Adrenal gland (tissue), 9 donors: ENCODE measurements at regions not wholly inside any gene's neighbourhood (a gene's known extent, or its start where the extent isn't known, plus 50 kb on each side); places are given as distances from the start of the nearest gene placed in this dataset.
"Not testable (repeated sequence)": the region's sequence is repeated elsewhere in the genome, so short reads cannot be mapped to it uniquely, and the experiment has no call there.

ENCODE experiments used
- DNase-seq, 7 donors: peaks; one replicate each; pipeline ENCODE4 v3.0.0-alpha.2; 2019 to 2020
- H3K27ac ChIP-seq, 5 donors: fragments of 200-600 bp; sonication (generic) in 4 of 5; 1 replicate in 3 of 5; 2 replicates in 2 of 5; pipeline versions ENCODE4 v1.5.1 to v1.8.0; 2016 to 2020; ENCODE audit warnings: mild to moderate bottlenecking in 1 of 5
- H3K27me3 ChIP-seq: fragments of 200-600 bp; 2 replicates; pipeline ENCODE4 v1.8.0; 2021
- H3K36me3 ChIP-seq, 2 donors: fragments of 200-600 bp; replicated peaks in 1 of 2; 1 replicate in 1 of 2; 2 replicates in 1 of 2; pipeline versions ENCODE4 v1.5.1 to v1.8.0; 2018 to 2022
- H3K4me1 ChIP-seq, 2 donors: fragments of 200-600 bp; replicated peaks in 1 of 2; 1 replicate in 1 of 2; 2 replicates in 1 of 2; pipeline versions ENCODE4 v1.5.1 to v1.8.0; 2018 to 2021
- H3K4me3 ChIP-seq, 4 donors: fragments of 200-600 bp; sonication (generic) in 3 of 4; one replicate each; pipeline ENCODE4 v1.5.1; 2016 to 2018
- H3K9me3 ChIP-seq, 3 donors: fragments of 200-600 bp; sonication (generic) in 1 of 3; replicated peaks in 1 of 3; 1 replicate in 2 of 3; 2 replicates in 1 of 3; pipeline versions ENCODE4 v1.5.1 to v1.8.0; 2016 to 2021
- CTCF ChIP-seq, 6 experiments: fragments of 450-650 bp in 4 of 6; fragments of 200-600 bp in 2 of 6; sonication (generic) in 1 of 6; IDR thresholded peaks; 1 replicate in 5 of 6; 2 replicates in 1 of 6; pipeline versions ENCODE4 v1.5.1 to v1.8.0; 2016 to 2021; ENCODE audit warnings: antibody characterized with exemption in 6 of 6, mild to moderate bottlenecking in 2 of 6, moderate library complexity in 1 of 6
- POLR2A ChIP-seq, 2 donors: fragments of 450-650 bp; IDR thresholded peaks; one replicate each; pipeline ENCODE4 v1.6.1; 2017; ENCODE audit warnings: antibody characterized with exemption in 2 of 2, mild to moderate bottlenecking in 2 of 2, moderate library complexity in 1 of 2
- WGBS, 4 donors: extraction: QIAGEN DNeasy Blood & Tissue Kit in 2 of 4; methylation state at CpG; one replicate each; pipeline versions ENCODE4 v1.1.5 to v1.1.7; 2013 to 2017; 5-methylcytosine and 5-hydroxymethylcytosine counted together
- intact Hi-C, 2 donors: fragments of 100-400 bp; cut with DNase I; formaldehyde crosslinking; loops; one replicate each; pipeline versions ENCODE4 v1.14.1 to v1.15.0; 2022 to 2023
- donor health status: healthy with polysubstance abuse.
- donor health status: Bipolar disorder and iron deficiency.
- donor health status: DM: yes; HTN: yes; CAD: no.
- donor health status: DM: no; HTN: no; CAD: no.
- donor health status: DM: no; HTN: no; CAD: no.

GRCh38 chr6:119428633-119429032, 79.1 kb upstream of the MAN1A1 start:
- Histone ChIP-seq H3K36me3 (no peaks in the 10 kb centered on the region), H3K4me3 (no peak overlapping the region), H3K27ac (no peak overlapping the region), H3K9me3 (no peaks in the 10 kb centered on the region), H3K27me3 (no peaks in the 10 kb centered on the region), H3K4me1 (no peaks in the 10 kb centered on the region)
- TF ChIP-seq POLR2A (IDR thresholded peaks at IDR 0.05): no peak
- no peak for TF ChIP-seq CTCF (IDR thresholded peaks at IDR 0.05)
- intact Hi-C loops: no loop called here
- no peak for DNase-seq

GRCh38 chr6:119426619-119427018, 77.1 kb upstream of the MAN1A1 start:
- H3K27ac ChIP-seq: no peak overlapping the region
- no peak for DNase-seq
- TF ChIP-seq POLR2A (IDR thresholded peaks at IDR 0.05): no peak
- no peak for TF ChIP-seq CTCF (IDR thresholded peaks at IDR 0.05)
- 94 to 98% (median 95%) methylated on average over 3 of the region's 3 CpGs for WGBS, 4 donors
- H3K36me3 ChIP-seq: no peaks in the 10 kb centered on the region
- H3K4me3 ChIP-seq: no peak overlapping the region
- H3K4me1 ChIP-seq: no peaks in the 10 kb centered on the region
- H3K27me3 ChIP-seq: no peaks in the 10 kb centered on the region
- H3K9me3 ChIP-seq: no peaks in the 10 kb centered on the region
- intact Hi-C loops: no loop called here

- Histone ChIP-seq H3K36me3 (no peaks in the 10 kb centered on the region), H3K27ac (no peak overlapping the region), H3K4me3 (no peak overlapping the region), H3K4me1 (no peaks in the 10 kb centered on the region), H3K9me3 (no peaks in the 10 kb centered on the region), H3K27me3 (no peaks in the 10 kb centered on the region)
- TF ChIP-seq POLR2A (IDR thresholded peaks at IDR 0.05) (no peak), CTCF (IDR thresholded peaks at IDR 0.05) (no peak)
- DNase-seq: no peak
- WGBS, 4 donors: 93 to 94% (median 93%) methylated on average over 5 of the region's 5 CpGs
- intact Hi-C loops: no loop called here
Measured at GRCh38 chr6:119423996-119424395, 74.4 kb upstream of the MAN1A1 start.

- H3K4me1 ChIP-seq, DNase-seq, H3K27ac ChIP-seq, H3K36me3 ChIP-seq, H3K27me3 ChIP-seq, intact Hi-C loops, H3K9me3 ChIP-seq, H3K4me3 ChIP-seq: not testable (repeated sequence)
- 75 to 82% (median 77%) methylated on average over 1 to 2 of the region's 2 CpGs for WGBS, 4 donors
Measured at GRCh38 chr6:119418084-119418483, 68.5 kb upstream of the MAN1A1 start.

DNA sequence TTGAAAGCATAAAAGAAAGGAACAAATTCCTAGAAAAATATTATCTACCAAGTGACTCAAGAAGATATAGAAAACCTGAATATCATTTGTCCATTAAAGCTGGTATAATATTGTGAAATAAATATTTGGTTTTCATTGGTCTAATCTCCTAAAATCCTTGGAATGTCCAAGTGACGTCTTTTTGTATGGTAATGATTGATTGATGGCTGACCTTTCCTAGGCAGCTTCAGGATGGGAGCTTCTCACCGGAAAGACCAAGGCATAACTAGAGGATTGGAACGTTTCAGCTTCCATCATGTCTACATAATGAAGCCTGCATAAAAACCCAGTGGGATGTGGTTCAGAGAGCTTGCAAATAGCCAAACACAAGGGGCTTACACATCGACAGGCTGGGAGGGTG, 57.6 kb upstream of the MAN1A1 start:
- no peaks in the 10 kb centered on the region for H3K27me3 ChIP-seq
- DNase-seq: no peak
- H3K4me1 ChIP-seq: no peaks in the 10 kb centered on the region
- H3K36me3 ChIP-seq: no peaks in the 10 kb centered on the region
- 43 to 62% (median 48%) methylated on average over 4 of the region's 4 CpGs for WGBS, 4 donors
- H3K4me3 ChIP-seq: no peak overlapping the region
- TF ChIP-seq CTCF (IDR thresholded peaks at IDR 0.05) (no peak), POLR2A (IDR thresholded peaks at IDR 0.05) (no peak)
- no peaks in the 10 kb centered on the region for H3K9me3 ChIP-seq
- no peak overlapping the region for H3K27ac ChIP-seq
- intact Hi-C loops: no loop called here

GRCh38 chr6:119405114-119405513, 55.6 kb upstream of the MAN1A1 start:
- intact Hi-C loops, H3K27ac ChIP-seq, H3K4me1 ChIP-seq, H3K36me3 ChIP-seq, H3K27me3 ChIP-seq, DNase-seq, H3K4me3 ChIP-seq, H3K9me3 ChIP-seq: not testable (repeated sequence)
- 82 to 88% (median 87%) methylated on average over 2 of the region's 2 CpGs for WGBS, 4 donors
